IMR-90 (cell line): ENCODE measurements at regions not wholly inside any gene's neighbourhood (a gene's known extent, or its start where the extent isn't known, plus 50 kb on each side); places are given as distances from the start of the nearest gene placed in this dataset.

Source experiments
- ATAC-seq: fragments of 200-7000 bp; cut with Tn5 transposase; 2 replicates; pipeline ENCODE4 v1.9.1; 2020; ENCODE audit warnings: low read depth, mild to moderate bottlenecking, moderate library complexity
- BruUV-seq: library from RNA; stranded (reverse); fragments of 400-500 nt; replicated peaks from 2 replicates; lab custom pipeline; 2021; lab: Mats Ljungman, UMichigan
- CTCF ChIA-PET: fragments of 300-600 bp; formaldehyde crosslinking; extraction: SDS; loops from one replicate; lab custom pipeline; 2021; ENCODE audit warnings: antibody characterized with exemption; lab: Yijun Ruan, JAX
- POLR2A ChIA-PET: fragments of 300-600 bp; sonication (Branson Sonifier 250); formaldehyde crosslinking; loops from one replicate; lab custom pipeline; 2022; ENCODE audit warnings: antibody characterized with exemption; ENCODE audit not compliant: unreplicated experiment; lab: Charles Lee
- DNase-seq: peaks from one replicate; pipeline ENCODE4 v3.0.0; 2013
- H2AFZ ChIP-seq: replicated peaks from 2 replicates; pipeline ENCODE3; 2013; ENCODE audit warnings: low read length, mild to moderate bottlenecking; ENCODE audit not compliant: poor library complexity
- H2AK5ac ChIP-seq: 2 replicates; pipeline ENCODE4 v1.6.1; 2013; ENCODE audit warnings: low read depth, low read length, inconsistent platforms
- H2AK9ac ChIP-seq: replicated peaks from 2 replicates; pipeline ENCODE3; 2013; ENCODE audit warnings: mild to moderate bottlenecking, low read depth, low read length, moderate library complexity; ENCODE audit not compliant: poor library complexity
- H2BK120ac ChIP-seq: 2 replicates; pipeline ENCODE4 v1.6.1; 2013; ENCODE audit warnings: low read depth, low read length, inconsistent platforms
- H2BK15ac ChIP-seq: 3 replicates; pipeline ENCODE4 v1.6.1; 2013; ENCODE audit warnings: low read depth, low read length, inconsistent platforms
- H2BK20ac ChIP-seq: 2 replicates; pipeline ENCODE4 v1.6.1; 2013; ENCODE audit warnings: low read depth, mild to moderate bottlenecking, inconsistent platforms, low read length, moderate library complexity
- H2BK5ac ChIP-seq: 2 replicates; pipeline ENCODE4 v1.6.1; 2013; ENCODE audit warnings: mild to moderate bottlenecking, low read depth, low read length, inconsistent platforms; ENCODE audit not compliant: poor library complexity, severe bottlenecking
- H3K14ac ChIP-seq: replicated peaks from 2 replicates; pipeline ENCODE4 v1.6.1; 2013; ENCODE audit warnings: low read depth, low read length, inconsistent platforms
- H3K18ac ChIP-seq: 2 replicates; pipeline ENCODE4 v1.6.1; 2013; ENCODE audit warnings: low read depth, low read length, control low read depth
- H3K23ac ChIP-seq: 2 replicates; pipeline ENCODE4 v1.6.1; 2013; ENCODE audit warnings: low read depth, low read length, inconsistent platforms
- H3K27ac ChIP-seq: 2 replicates; pipeline ENCODE4 v1.5.1; 2013; ENCODE audit warnings: mild to moderate bottlenecking, control low read depth, low read length; ENCODE audit not compliant: insufficient read depth
- H3K27me3 ChIP-seq: 2 replicates; pipeline ENCODE4 v1.6.1; 2013; ENCODE audit warnings: low read length; ENCODE audit not compliant: control insufficient read depth, insufficient read depth
- H3K36me3 ChIP-seq: 2 replicates; pipeline ENCODE4 v1.6.1; 2013; ENCODE audit warnings: low read length, mixed read lengths; ENCODE audit not compliant: control insufficient read depth, insufficient read depth
- H3K4ac ChIP-seq: 2 replicates; pipeline ENCODE4 v1.6.1; 2013; ENCODE audit warnings: low read depth, low read length, inconsistent platforms
- H3K4me1 ChIP-seq: 2 replicates; pipeline ENCODE4 v1.6.1; 2013; ENCODE audit warnings: low read length, mixed read lengths; ENCODE audit not compliant: control insufficient read depth, insufficient read depth
- H3K4me2 ChIP-seq: 2 replicates; pipeline ENCODE4 v1.6.1; 2013; ENCODE audit warnings: low read depth, mild to moderate bottlenecking, control low read depth, low read length, moderate library complexity
- H3K4me3 ChIP-seq: 2 replicates; pipeline ENCODE4 v1.5.1; 2013; ENCODE audit warnings: low read depth, mild to moderate bottlenecking, control low read depth, low read length, moderate library complexity; ENCODE audit not compliant: insufficient read depth
- H3K56ac ChIP-seq: 2 replicates; pipeline ENCODE4 v1.6.1; 2013; ENCODE audit warnings: low read length, inconsistent platforms; ENCODE audit not compliant: insufficient read depth; ENCODE audit errors: extremely low read depth
- H3K79me1 ChIP-seq, 2 experiments: 2 replicates each; pipeline ENCODE4 v1.6.1; 2013; ENCODE audit warnings: low read length in 2 of 2, inconsistent platforms in 1 of 2, low read depth in 1 of 2
- H3K9ac ChIP-seq: 2 replicates; pipeline ENCODE4 v1.6.1; 2013; ENCODE audit warnings: low read depth, low read length, control low read depth
- H3K9me1 ChIP-seq: 2 replicates; pipeline ENCODE4 v1.6.1; 2013; ENCODE audit warnings: low read length, inconsistent platforms; ENCODE audit not compliant: insufficient read depth
- H3K9me3 ChIP-seq: 2 replicates; pipeline ENCODE4 v1.6.1; 2013; ENCODE audit warnings: low read length; ENCODE audit not compliant: control insufficient read depth, insufficient read depth
- H4K20me1 ChIP-seq: 2 replicates; pipeline ENCODE4 v1.6.1; 2013; ENCODE audit warnings: low read length, inconsistent platforms; ENCODE audit not compliant: insufficient read depth
- H4K5ac ChIP-seq: 2 replicates; pipeline ENCODE4 v1.6.1; 2013; ENCODE audit warnings: mild to moderate bottlenecking, low read depth, low read length, control low read depth
- H4K8ac ChIP-seq, 2 experiments: 2 replicates each; pipeline ENCODE4 v1.6.1; 2013; ENCODE audit warnings: low read depth in 2 of 2, low read length in 2 of 2, control low read depth in 1 of 2, inconsistent platforms in 1 of 2
- H4K91ac ChIP-seq: 2 replicates; pipeline ENCODE4 v1.6.1; 2013; ENCODE audit warnings: low read depth, low read length, inconsistent platforms; ENCODE audit not compliant: insufficient read depth
- CEBPB ChIP-seq: IDR thresholded peaks from 2 replicates; pipeline ENCODE4 v1.6.1; 2012; ENCODE audit warnings: low read depth, low read length, improper control_type of control experiment
- CHD1 ChIP-seq: IDR thresholded peaks from 2 replicates; pipeline ENCODE4 v1.6.1; 2012; ENCODE audit warnings: low read depth, low read length, improper control_type of control experiment
- FOS ChIP-seq: fragments of 150-350 bp; IDR thresholded peaks from 2 replicates; pipeline ENCODE4 v1.6.1; 2016; ENCODE audit warnings: low read depth, low read length
- MAFK ChIP-seq: IDR thresholded peaks from 2 replicates; pipeline ENCODE4 v1.6.1; 2012; ENCODE audit warnings: low read depth, low read length, improper control_type of control experiment
- RCOR1 ChIP-seq: IDR thresholded peaks from 2 replicates; pipeline ENCODE4 v1.6.1; 2012; ENCODE audit warnings: mild to moderate bottlenecking, low read length, improper control_type of control experiment; ENCODE audit not compliant: insufficient replicate concordance
- RFX5 ChIP-seq: IDR thresholded peaks from 2 replicates; pipeline ENCODE4 v1.8.0; 2012; ENCODE audit warnings: low read depth, mild to moderate bottlenecking, low read length, moderate library complexity
- USF2 ChIP-seq: fragments of 150-350 bp; IDR thresholded peaks from 2 replicates; pipeline ENCODE4 v1.6.1; 2017; ENCODE audit warnings: mild to moderate bottlenecking, antibody characterized with exemption, low read length, low read depth
- WGBS, 2 experiments: methylation state at CpG; one replicate each; pipeline versions ENCODE4 v1.1.5 to v1.1.7; 2013; ENCODE audit warnings: missing lambda C conversion rate in 2 of 2; ENCODE audit not compliant: insufficient read length in 1 of 2; ENCODE audit errors: extremely low coverage in 2 of 2; 5-methylcytosine and 5-hydroxymethylcytosine counted together
- dilution Hi-C: fragments of 300-500 bp; cut with HindIII; formaldehyde crosslinking; loops from one replicate; pipeline ENCODE4 v1.14.3; 2018; ENCODE audit warnings: low sequenced_read_pairs; ENCODE audit not compliant: unreplicated experiment
- in situ Hi-C: fragments of 300-500 bp; cut with MboI; formaldehyde crosslinking; loops from 3 replicates; pipeline ENCODE4 v1.14.3; 2019; ENCODE audit warnings: low sequenced_read_pairs, inconsistent platforms, mixed read lengths
- intact Hi-C: fragments of 100-400 bp; cut with micrococcal nuclease; formaldehyde crosslinking; loops from 2 replicates; pipeline ENCODE4 v1.10.0; 2022

DNA sequence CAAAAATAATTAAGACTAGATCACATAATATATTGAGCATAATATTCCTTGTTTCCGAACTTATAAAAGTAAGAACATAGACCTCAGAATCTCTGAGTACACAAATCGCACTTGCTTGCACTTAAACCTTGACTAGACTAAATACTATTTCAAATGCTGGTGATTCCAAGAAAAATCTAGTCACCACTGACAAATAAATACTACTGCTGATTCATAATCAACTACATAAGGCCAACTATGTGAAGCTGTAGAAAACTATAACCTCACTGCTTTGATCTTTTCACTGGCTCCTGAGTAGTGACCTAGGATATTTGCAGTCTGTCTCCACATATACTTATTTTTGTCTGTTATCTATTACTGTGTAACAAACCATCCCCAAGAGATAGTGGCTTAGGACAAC is 245.4 kb downstream of the DIO2 start:
- Histone ChIP-seq H3K9ac (no peak overlapping the region), H2BK120ac (no peak overlapping the region), H3K23ac (no peak overlapping the region), H3K9me3 (no peaks in the 10 kb centered on the region), H2AK5ac (no peak overlapping the region), H4K91ac (no peak overlapping the region), H2BK20ac (0 out of 2 replicates have a peak overlapping the region, but pooled peaks have one; percentile 17), H3K27ac (no peak overlapping the region), H2AFZ (no peak overlapping the region), H4K20me1 (no peaks in the 10 kb centered on the region), H2BK15ac (no peak overlapping the region), H3K14ac (no peak overlapping the region), H3K36me3 (no peaks in the 10 kb centered on the region), H3K27me3 (no peaks in the 10 kb centered on the region), H2BK5ac (peak overlapping the region; percentile 32), H3K4me3 (no peak overlapping the region), H3K79me1 (no peaks in the 10 kb centered on the region), H4K5ac (no peak overlapping the region), H3K18ac (peak overlapping the region; percentile 28; the same call in 1 of the 2 replicates), H2AK9ac (no peak overlapping the region), H4K8ac (no peak overlapping the region), H3K4me2 (peak overlapping the region; percentile 13; the same call in 1 of the 2 replicates), H3K4ac (no peak overlapping the region), H3K9me1 (no peaks in the 10 kb centered on the region), H3K4me1 (peaks cover 1% of the 10 kb centered on the region; the same call in 1 of the 2 replicates), H3K56ac (no peak overlapping the region)
- POLR2A ChIA-PET = no interaction called here
- no TSS peak for BruUV-seq
- no CpG with 5 or more reads among the region's 2 CpGs for WGBS, 2 experiments
- ATAC-seq (peak; percentile 78), DNase-seq (peak; percentile 84)
- intact Hi-C loops (no loop called here), in situ Hi-C loops (no loop called here), dilution Hi-C loops (no loop called here)
- CTCF ChIA-PET = interaction anchor here (0.6 kb wide), 1 partner anchor 146 kb away, joined by 3 read pairs; no protein-coding TSS in a partner anchor
- 0 out of 2 replicates have a peak, but pooled peaks have one; percentile 1 for TF ChIP-seq MAFK
- no peak for TF ChIP-seq RFX5
- TF ChIP-seq CHD1 = no peak
- peak; percentile 30; the same call in 1 of the 2 replicates for TF ChIP-seq FOS
- TF ChIP-seq CEBPB = no peak
- no peak for TF ChIP-seq USF2
- no peak for TF ChIP-seq RCOR1
